Upper lobe of right lung (tissue), 1 donor: ENCODE measurements at regions not wholly inside any gene's neighbourhood (a gene's known extent, or its start where the extent isn't known, plus 50 kb on each side); places are given as distances from the start of the nearest gene placed in this dataset.

Source experiments
- ATAC-seq: fragments of 200-7000 bp; cut with Tn5 transposase; one replicate; pipeline ENCODE4 v1.9.1; 2020; ENCODE audit warnings: mild to moderate bottlenecking, moderate library complexity
- DNase-seq: peaks from one replicate; pipeline ENCODE4 v3.0.0-alpha.2; 2020
- H3K27ac ChIP-seq: fragments of 200-600 bp; one replicate; pipeline ENCODE4 v1.8.0; 2022
- H3K27me3 ChIP-seq: fragments of 200-600 bp; one replicate; pipeline ENCODE4 v1.8.0; 2022; ENCODE audit warnings: mild to moderate bottlenecking
- H3K36me3 ChIP-seq: fragments of 200-600 bp; one replicate; pipeline ENCODE4 v1.8.0; 2022
- H3K4me1 ChIP-seq: fragments of 200-600 bp; one replicate; pipeline ENCODE4 v1.8.0; 2022
- H3K4me3 ChIP-seq: fragments of 200-600 bp; one replicate; pipeline ENCODE4 v1.8.0; 2022; ENCODE audit warnings: mild to moderate bottlenecking
- H3K9me3 ChIP-seq: fragments of 200-600 bp; one replicate; pipeline ENCODE4 v1.8.0; 2022
- CTCF ChIP-seq: fragments of 200-600 bp; IDR thresholded peaks from one replicate; pipeline ENCODE4 v1.8.0; 2022; ENCODE audit warnings: antibody characterized with exemption
- intact Hi-C: fragments of 100-400 bp; cut with DNase I; formaldehyde crosslinking; loops from one replicate; pipeline ENCODE4 v1.11.0; 2022
- donor health status: DM: no; HTN: yes; CAD: no; lungs with severe emphysema.

- intact Hi-C loops: no loop called here
- DNase-seq (no peak), ATAC-seq (no peak)
- H3K27me3 ChIP-seq: no peaks in the 10 kb centered on the region
- TF ChIP-seq CTCF: no peak
- no peak overlapping the region for H3K27ac ChIP-seq
- H3K9me3 ChIP-seq: no peaks in the 10 kb centered on the region
- no peaks in the 10 kb centered on the region for H3K4me1 ChIP-seq
- no peaks in the 10 kb centered on the region for H3K36me3 ChIP-seq
- H3K4me3 ChIP-seq: no peak overlapping the region
Measured at GRCh38 chr2:143899987-143900386, 619.9 kb downstream of the ZEB2 start.

GRCh38 chr2:143893371-143893770, 626.5 kb downstream of the ZEB2 start:
- Histone ChIP-seq H3K27ac (no peak overlapping the region), H3K9me3 (no peaks in the 10 kb centered on the region), H3K36me3 (no peaks in the 10 kb centered on the region), H3K4me1 (no peaks in the 10 kb centered on the region), H3K4me3 (no peak overlapping the region), H3K27me3 (no peaks in the 10 kb centered on the region)
- no peak for ATAC-seq
- no peak for DNase-seq
- TF ChIP-seq CTCF: no peak
- intact Hi-C loops: no loop called here

- DNase-seq (no peak), ATAC-seq (no peak)
- intact Hi-C loops: no loop called here
- Histone ChIP-seq H3K27me3 (no peaks in the 10 kb centered on the region), H3K4me1 (no peaks in the 10 kb centered on the region), H3K36me3 (no peaks in the 10 kb centered on the region), H3K27ac (no peak overlapping the region), H3K4me3 (no peak overlapping the region), H3K9me3 (no peaks in the 10 kb centered on the region)
- TF ChIP-seq CTCF: no peak
Measured at GRCh38 chr2:143891879-143892308, 628.0 kb downstream of the ZEB2 start.

- ATAC-seq (no peak), DNase-seq (no peak)
- Histone ChIP-seq H3K27me3 (no peaks in the 10 kb centered on the region), H3K9me3 (no peaks in the 10 kb centered on the region), H3K4me1 (no peaks in the 10 kb centered on the region), H3K27ac (no peak overlapping the region), H3K36me3 (no peaks in the 10 kb centered on the region), H3K4me3 (no peak overlapping the region)
- no peak for TF ChIP-seq CTCF
- intact Hi-C loops: no loop called here
Measured at GRCh38 chr2:143890798-143891197, 629.1 kb downstream of the ZEB2 start.

GRCh38 chr2:143889216-143889615, 630.7 kb downstream of the ZEB2 start:
- ATAC-seq: no peak
- no peak for TF ChIP-seq CTCF

GRCh38 chr2:143885461-143885860, 634.5 kb downstream of the ZEB2 start:
- H3K27ac ChIP-seq: no peak overlapping the region
- no peak for ATAC-seq
- no peaks in the 10 kb centered on the region for H3K36me3 ChIP-seq
- H3K4me1 ChIP-seq: no peaks in the 10 kb centered on the region
- DNase-seq: no peak
- intact Hi-C loops: no loop called here
- no peak overlapping the region for H3K4me3 ChIP-seq
- TF ChIP-seq CTCF: no peak
- no peaks in the 10 kb centered on the region for H3K9me3 ChIP-seq
- H3K27me3 ChIP-seq: no peaks in the 10 kb centered on the region

More at GRCh38 chr2:143889216-143889615, 630.7 kb downstream of the ZEB2 start:
- Histone ChIP-seq H3K27ac (no peak overlapping the region), H3K4me1 (no peaks in the 10 kb centered on the region), H3K36me3 (no peaks in the 10 kb centered on the region), H3K4me3 (no peak overlapping the region), H3K27me3 (no peaks in the 10 kb centered on the region), H3K9me3 (no peaks in the 10 kb centered on the region)
- no peak for DNase-seq
- intact Hi-C loops: no loop called here
